Esophagus muscularis mucosa (tissue), 4 donors: ENCODE measurements at regions not wholly inside any gene's neighbourhood (a gene's known extent, or its start where the extent isn't known, plus 50 kb on each side); places are given as distances from the start of the nearest gene placed in this dataset.

ENCODE experiments used
- DNase-seq: peaks from one replicate; pipeline ENCODE4 v3.0.0-alpha.2; 2017; ENCODE audit errors: extremely low spot score
- H3K27ac ChIP-seq, 4 donors: fragments of 200-600 bp; sonication (generic); replicated peaks in 1 of 4; 1 replicate in 3 of 4; 2 replicates in 1 of 4; pipeline ENCODE4 v1.5.1; 2016 to 2019; ENCODE audit warnings: mild to moderate bottlenecking in 1 of 4
- H3K27me3 ChIP-seq, 4 donors: fragments of 200-600 bp; sonication (generic); one replicate each; pipeline versions ENCODE4 v1.5.1 to v1.6.0; 2016 to 2019
- H3K36me3 ChIP-seq, 4 donors: fragments of 200-600 bp; sonication (generic); one replicate each; pipeline ENCODE4 v1.5.1; 2016 to 2019
- H3K4me1 ChIP-seq, 4 donors: fragments of 200-600 bp; sonication (generic); one replicate each; pipeline ENCODE4 v1.5.1; 2016 to 2019
- H3K4me3 ChIP-seq, 4 donors: fragments of 200-600 bp; sonication (generic); 1 replicate in 2 of 4; 2 replicates in 2 of 4; pipeline ENCODE4 v1.5.1; 2016 to 2019; ENCODE audit warnings: mild to moderate bottlenecking in 4 of 4, moderate library complexity in 1 of 4
- H3K9me3 ChIP-seq, 4 donors: fragments of 200-600 bp; sonication (generic); 1 replicate in 3 of 4; 2 replicates in 1 of 4; pipeline ENCODE4 v1.5.1; 2016 to 2019
- CTCF ChIP-seq, 3 experiments: fragments of 200-600 bp in 2 of 3; fragments of 450-650 bp in 1 of 3; sonication (generic) in 2 of 3; IDR thresholded peaks; one replicate each; pipeline ENCODE4 v1.5.1; 2017 to 2019; ENCODE audit warnings: antibody characterized with exemption in 3 of 3, mild to moderate bottlenecking in 2 of 3, moderate library complexity in 1 of 3
- EP300 ChIP-seq: sonication (generic); formaldehyde crosslinking; IDR thresholded peaks from one replicate; pipeline ENCODE4 v1.6.1; 2017; ENCODE audit warnings: antibody characterized with exemption
- POLR2A ChIP-seq: fragments of 450-650 bp; IDR thresholded peaks from one replicate; pipeline ENCODE4 v1.6.1; 2017; ENCODE audit warnings: antibody characterized with exemption, moderate library complexity, mild to moderate bottlenecking, low read depth
- POLR2AphosphoS5 ChIP-seq, 2 donors: sonication (generic); formaldehyde crosslinking; IDR thresholded peaks; one replicate each; pipeline ENCODE4 v1.6.1; 2017; ENCODE audit warnings: antibody characterized with exemption in 2 of 2
- WGBS: methylation state at CpG from one replicate; pipeline ENCODE4 v1.1.5; 2018; 5-methylcytosine and 5-hydroxymethylcytosine counted together
- intact Hi-C: fragments of 100-400 bp; cut with DNase I; formaldehyde crosslinking; loops from one replicate; pipeline ENCODE4 v1.15.1; 2023

- Histone ChIP-seq H3K4me3 (no peak overlapping the region), H3K4me1 (peaks cover 0 to 5% (median 0%) of the 10 kb centered on the region in 4 donors), H3K27me3 (no peaks in the 10 kb centered on the region), H3K36me3 (no peaks in the 10 kb centered on the region), H3K9me3 (no peaks in the 10 kb centered on the region), H3K27ac (no peak overlapping the region)
- 67% methylated on average over 6 of the region's 7 CpGs for WGBS
- intact Hi-C loops = no loop called here
- TF ChIP-seq POLR2A = no peak
- TF ChIP-seq CTCF (IDR thresholded peaks at IDR 0.05) = no peak
- TF ChIP-seq POLR2AphosphoS5 (IDR thresholded peaks at IDR 0.05) = no peak
- no peak for TF ChIP-seq EP300
- no peak for DNase-seq
Observed at GRCh38 chrX:38870361-38870895, 69.2 kb downstream of the MID1IP1 start.

- WGBS = 65% methylated on average over 5 of the region's 5 CpGs
- DNase-seq = no peak
- Histone ChIP-seq H3K4me1 (peaks cover 0 to 5% (median 0%) of the 10 kb centered on the region in 4 donors), H3K9me3 (no peaks in the 10 kb centered on the region), H3K27ac (no peak overlapping the region), H3K36me3 (no peaks in the 10 kb centered on the region), H3K27me3 (no peaks in the 10 kb centered on the region), H3K4me3 (no peak overlapping the region)
- intact Hi-C loops = no loop called here
- no peak for TF ChIP-seq EP300
- no peak for TF ChIP-seq POLR2AphosphoS5 (IDR thresholded peaks at IDR 0.05)
- TF ChIP-seq POLR2A = no peak
- TF ChIP-seq CTCF (IDR thresholded peaks at IDR 0.05) = no peak
Observed at GRCh38 chrX:38871129-38872029, 70.1 kb downstream of the MID1IP1 start.

- DNase-seq = no peak
- no peaks in the 10 kb centered on the region for H3K27me3 ChIP-seq
- no peak overlapping the region for H3K27ac ChIP-seq
- TF ChIP-seq CTCF (IDR thresholded peaks at IDR 0.05) (no peak), POLR2AphosphoS5 (IDR thresholded peaks at IDR 0.05) (no peak), POLR2A (no peak), EP300 (no peak)
- no peak overlapping the region for H3K4me3 ChIP-seq
- H3K9me3 ChIP-seq = no peaks in the 10 kb centered on the region
- H3K4me1 ChIP-seq = peaks cover 0 to 8% (median 1%) of the 10 kb centered on the region in 4 donors
- intact Hi-C loops = no loop called here
- H3K36me3 ChIP-seq = no peaks in the 10 kb centered on the region
- 62% methylated on average over 2 of the region's 2 CpGs for WGBS
Observed at GRCh38 chrX:38877366-38877765, 76.1 kb downstream of the MID1IP1 start.

- whole genome bisulfite sequencing = 70% methylated on average over 4 of the region's 4 CpGs
- intact Hi-C loops = no loop called here
- TF ChIP-seq CTCF (IDR thresholded peaks at IDR 0.05) (no peak), POLR2AphosphoS5 (IDR thresholded peaks at IDR 0.05) (no peak), EP300 (no peak), POLR2A (no peak)
Observed at GRCh38 chrX:38878641-38879340, 77.5 kb downstream of the MID1IP1 start.

More at GRCh38 chrX:38878641-38879340, 77.5 kb downstream of the MID1IP1 start:
- DNase-seq = no peak
- peaks cover 0 to 8% (median 1%) of the 10 kb centered on the region in 4 donors for H3K4me1 ChIP-seq
- H3K9me3 ChIP-seq = no peaks in the 10 kb centered on the region
- no peaks in the 10 kb centered on the region for H3K27me3 ChIP-seq
- no peak overlapping the region for H3K27ac ChIP-seq
- H3K4me3 ChIP-seq = no peak overlapping the region
- no peaks in the 10 kb centered on the region for H3K36me3 ChIP-seq
